K562 (cell line): ENCODE measurements at regions not wholly inside any gene's neighbourhood (a gene's known extent, or its start where the extent isn't known, plus 50 kb on each side); places are given as distances from the start of the nearest gene placed in this dataset.

Source experiments
- AFF1 ChIP-seq, 2 experiments: fragments of 450-650 bp; IDR thresholded peaks; 2 replicates each; pipeline ENCODE4 v1.6.1; 2018; ENCODE audit warnings: mild to moderate bottlenecking in 2 of 2, low read depth in 1 of 2; ENCODE audit not compliant: partially characterized antibody in 2 of 2
- CREBBP ChIP-seq: IDR thresholded peaks from one replicate; pipeline ENCODE4 v1.6.1; 2012; ENCODE audit warnings: low read depth, mild to moderate bottlenecking, control low read depth, inconsistent platforms, low read length
- CUX1 ChIP-seq: fragments of 200-800 bp; sonication (Bioruptor generic); IDR thresholded peaks from 2 replicates; pipeline ENCODE4 v1.6.1; 2016; ENCODE audit warnings: missing genetic modification characterization, missing compliant biosample characterization
- GTF3C2 ChIP-seq: IDR thresholded peaks from 3 replicates; pipeline ENCODE4 v1.6.1; 2011; ENCODE audit warnings: borderline replicate concordance, mild to moderate bottlenecking, moderate library complexity; ENCODE audit not compliant: insufficient read length; ENCODE audit errors: extremely low read depth
- HNRNPK ChIP-seq: fragments of 200-400 bp; formaldehyde crosslinking; IDR thresholded peaks from one replicate; pipeline ENCODE4 v1.6.1; 2018; ENCODE audit warnings: mild to moderate bottlenecking, low read depth, low read length; ENCODE audit not compliant: poor library complexity, severe bottlenecking
- RBM15 ChIP-seq: fragments of 200-400 bp; formaldehyde crosslinking; IDR thresholded peaks from 2 replicates; pipeline ENCODE4 v1.6.1; 2018; ENCODE audit warnings: mild to moderate bottlenecking, low read length, moderate library complexity; ENCODE audit not compliant: insufficient read depth
- SREBF1 ChIP-seq: fragments of 150-350 bp; IDR thresholded peaks from 2 replicates; pipeline ENCODE4 v1.6.1; 2014; ENCODE audit warnings: antibody characterized with exemption, low read depth, low read length, borderline replicate concordance
- SRF ChIP-seq, 2 experiments: fragments of 250-450, 450-650 bp in 1 of 2; sonication (Bioruptor Pico) in 1 of 2; sonication (generic) in 1 of 2; formaldehyde crosslinking; IDR thresholded peaks; 2 replicates each; pipeline versions ENCODE4 v1.5.0 to v1.5.1; 2020 to 2022; ENCODE audit warnings: mild to moderate bottlenecking in 1 of 2, missing genetic modification reagents in 1 of 2
- ZBTB26 ChIP-seq: fragments of 450-650 bp; formaldehyde crosslinking; IDR thresholded peaks from 2 replicates; pipeline ENCODE4 v1.4.0; 2022; ENCODE audit warnings: missing genetic modification characterization

GRCh38 chr5:126338635-126339034 is 84.6 kb upstream of the GRAMD2B start (continued):
- TF ChIP-seq AFF1 (IDR thresholded peaks at IDR 0.05; ENCODE audit: low read depth in 1 of 2, partially characterized antibody in 2 of 2) (no peak), ZBTB26 (no peak), HNRNPK (no peak), SREBF1 (no peak), CREBBP (no peak), GTF3C2 (no peak), SRF (CRISPR knock-in tag; IDR thresholded peaks at IDR 0.05) (no peak), RBM15 (no peak), CUX1 (CRISPR knock-in tag) (no peak)
